HEK293 (cell line): ENCODE measurements at regions not wholly inside any gene's neighbourhood (a gene's known extent, or its start where the extent isn't known, plus 50 kb on each side); places are given as distances from the start of the nearest gene placed in this dataset.

Experiments
- CTCF ChIA-PET: fragments of 350-600 bp; formaldehyde crosslinking; extraction: SDS; loops from one replicate; lab custom pipeline; 2021; ENCODE audit warnings: antibody characterized with exemption; lab: Yijun Ruan, JAX
- POLR2A ChIA-PET: fragments of 300-600 bp; formaldehyde crosslinking; extraction: SDS; loops from one replicate; lab custom pipeline; 2020; ENCODE audit warnings: antibody characterized with exemption, inconsistent platforms; lab: Yijun Ruan, JAX
- H3K27ac ChIP-seq: fragments of 200-500 bp; sonication (Bioruptor generic); 2 replicates; pipeline ENCODE4 v1.5.1; 2014; ENCODE audit warnings: low read depth, low read length, control low read depth, inconsistent platforms; ENCODE audit errors: extremely low read depth
- H3K36me3 ChIP-seq, 2 experiments: fragments of 200-500 bp in 1 of 2; sonication (Bioruptor generic) in 1 of 2; 1 replicate in 1 of 2; 2 replicates in 1 of 2; pipeline ENCODE4 v1.5.1; 2014 to 2017; ENCODE audit warnings: inconsistent platforms in 2 of 2, low read length in 2 of 2; ENCODE audit not compliant: control insufficient read depth in 2 of 2, insufficient read depth in 1 of 2
- H3K4me1 ChIP-seq: fragments of 200-500 bp; sonication (Bioruptor generic); 2 replicates; pipeline ENCODE4 v1.5.1; 2014; ENCODE audit warnings: mild to moderate bottlenecking, low read length, inconsistent platforms; ENCODE audit not compliant: control insufficient read depth, insufficient read depth
- H3K4me3 ChIP-seq: 2 replicates; pipeline ENCODE4 v1.5.1; 2011; ENCODE audit warnings: low read depth, mild to moderate bottlenecking, control low read depth, low read length, moderate library complexity
- H3K9me3 ChIP-seq: fragments of 200-500 bp; sonication (Bioruptor generic); 2 replicates; pipeline ENCODE4 v1.5.1; 2014; ENCODE audit warnings: low read depth, low read length, inconsistent platforms; ENCODE audit not compliant: control insufficient read depth, insufficient read depth
- FEZF1 ChIP-seq: fragments of 450-650 bp; formaldehyde crosslinking; IDR thresholded peaks from 2 replicates; pipeline ENCODE4 v1.5.1; 2016; ENCODE audit warnings: missing biosample characterization, missing genetic modification characterization
- GLI2 ChIP-seq: fragments of 450-650 bp; formaldehyde crosslinking; IDR thresholded peaks from 2 replicates; pipeline ENCODE4; 2017; ENCODE audit warnings: missing biosample characterization, missing genetic modification characterization, low read depth, borderline replicate concordance
- SCRT1 ChIP-seq: fragments of 450-650 bp; formaldehyde crosslinking; IDR thresholded peaks from 2 replicates; pipeline ENCODE4 v1.5.1; 2016; ENCODE audit warnings: missing biosample characterization, missing genetic modification characterization, borderline replicate concordance
- WT1 ChIP-seq: fragments of 450-650 bp; formaldehyde crosslinking; IDR thresholded peaks from 2 replicates; pipeline ENCODE4 v1.5.1; 2016; ENCODE audit warnings: missing biosample characterization, missing genetic modification characterization
- ZBTB17 ChIP-seq: fragments of 450-650 bp; formaldehyde crosslinking; IDR thresholded peaks from 2 replicates; pipeline ENCODE4 v1.5.1; 2016; ENCODE audit warnings: missing biosample characterization, missing genetic modification characterization
- ZEB2 ChIP-seq: fragments of 450-650 bp; formaldehyde crosslinking; IDR thresholded peaks from 2 replicates; pipeline ENCODE4 v1.5.1; 2016; ENCODE audit warnings: missing biosample characterization, missing genetic modification characterization
- ZFHX2 ChIP-seq: fragments of 450-650 bp; formaldehyde crosslinking; conservative IDR thresholded peaks from 2 replicates; pipeline ENCODE4 v1.5.1; 2016; ENCODE audit warnings: missing biosample characterization, missing genetic modification characterization
- ZNF114 ChIP-seq: fragments of 450-650 bp; formaldehyde crosslinking; IDR thresholded peaks from 2 replicates; pipeline ENCODE4 v1.5.0; 2017; ENCODE audit warnings: missing biosample characterization, missing genetic modification characterization
- ZNF121 ChIP-seq: fragments of 450-650 bp; formaldehyde crosslinking; IDR thresholded peaks from 2 replicates; pipeline ENCODE4 v1.5.1; 2016; ENCODE audit warnings: missing biosample characterization, missing genetic modification characterization
- ZNF248 ChIP-seq: fragments of 450-650 bp; formaldehyde crosslinking; IDR thresholded peaks from 2 replicates; pipeline ENCODE4 v1.5.1; 2017; ENCODE audit warnings: missing biosample characterization, missing genetic modification characterization
- ZNF423 ChIP-seq: fragments of 450-650 bp; formaldehyde crosslinking; IDR thresholded peaks from 2 replicates; pipeline ENCODE4 v1.5.1; 2016; ENCODE audit warnings: missing biosample characterization, missing genetic modification characterization
- ZNF433 ChIP-seq: fragments of 450-650 bp; formaldehyde crosslinking; IDR thresholded peaks from 2 replicates; pipeline ENCODE4 v1.5.1; 2016; ENCODE audit warnings: missing biosample characterization, missing genetic modification characterization, low read depth
- ZNF629 ChIP-seq: fragments of 450-650 bp; formaldehyde crosslinking; IDR thresholded peaks from 2 replicates; pipeline ENCODE4 v1.5.1; 2017; ENCODE audit warnings: missing biosample characterization, missing genetic modification characterization
- ZNF830 ChIP-seq: fragments of 450-650 bp; IDR thresholded peaks from 2 replicates; pipeline ENCODE4 v1.5.0; 2018; ENCODE audit warnings: missing biosample characterization, missing genetic modification characterization, low read depth, mild to moderate bottlenecking, moderate library complexity
- ZNF837 ChIP-seq: fragments of 450-650 bp; formaldehyde crosslinking; IDR thresholded peaks from 2 replicates; pipeline ENCODE4 v1.5.1; 2016; ENCODE audit warnings: missing biosample characterization, missing genetic modification characterization
- TF ChIP-seq, protein P1 (sequence below): fragments of 450-650 bp; formaldehyde crosslinking; IDR thresholded peaks from 2 replicates; pipeline ENCODE4 v1.5.1; 2016; ENCODE audit warnings: missing biosample characterization, missing genetic modification characterization, borderline replicate concordance
- TF ChIP-seq, protein P2 (sequence below): fragments of 450-650 bp; formaldehyde crosslinking; IDR thresholded peaks from 2 replicates; pipeline ENCODE4 v1.5.1; 2016; ENCODE audit warnings: missing biosample characterization, missing genetic modification characterization
- TF ChIP-seq, protein P3 (sequence below): fragments of 450-650 bp; formaldehyde crosslinking; IDR thresholded peaks from 2 replicates; pipeline ENCODE4 v1.5.1; 2016; ENCODE audit warnings: missing biosample characterization, missing genetic modification characterization, borderline replicate concordance
- TF ChIP-seq, protein P4 (sequence below): fragments of 450-650 bp; formaldehyde crosslinking; IDR thresholded peaks from 2 replicates; pipeline ENCODE4 v1.5.1; 2017; ENCODE audit warnings: missing biosample characterization, mild to moderate bottlenecking, missing genetic modification characterization, moderate library complexity
- TF ChIP-seq, protein P5 (sequence below): fragments of 450-650 bp; formaldehyde crosslinking; IDR thresholded peaks from 2 replicates; pipeline ENCODE4 v1.5.1; 2016; ENCODE audit warnings: missing biosample characterization, missing genetic modification characterization

DNA sequence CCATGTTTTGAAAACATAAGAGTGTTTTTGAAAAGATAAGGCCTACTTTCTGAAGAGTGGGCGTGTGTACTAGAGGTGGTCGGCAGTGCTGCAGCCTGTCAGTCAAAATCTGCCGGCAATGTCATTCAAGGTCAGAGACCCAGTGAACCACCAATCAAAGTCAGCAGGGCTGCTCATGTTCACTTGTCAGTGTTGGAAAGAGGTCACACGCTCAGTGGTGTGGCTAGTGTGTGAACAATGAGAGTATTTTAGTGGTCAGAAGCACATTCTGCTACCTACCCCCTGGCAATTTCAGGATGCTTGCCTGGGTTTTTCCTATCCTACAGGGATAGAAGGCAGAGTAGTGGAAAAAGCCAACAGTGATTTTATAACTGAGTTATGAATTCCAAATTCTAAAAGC lies 278.5 kb upstream of the ONECUT1 start (continued):
- TF ChIP-seq, protein P1, sequence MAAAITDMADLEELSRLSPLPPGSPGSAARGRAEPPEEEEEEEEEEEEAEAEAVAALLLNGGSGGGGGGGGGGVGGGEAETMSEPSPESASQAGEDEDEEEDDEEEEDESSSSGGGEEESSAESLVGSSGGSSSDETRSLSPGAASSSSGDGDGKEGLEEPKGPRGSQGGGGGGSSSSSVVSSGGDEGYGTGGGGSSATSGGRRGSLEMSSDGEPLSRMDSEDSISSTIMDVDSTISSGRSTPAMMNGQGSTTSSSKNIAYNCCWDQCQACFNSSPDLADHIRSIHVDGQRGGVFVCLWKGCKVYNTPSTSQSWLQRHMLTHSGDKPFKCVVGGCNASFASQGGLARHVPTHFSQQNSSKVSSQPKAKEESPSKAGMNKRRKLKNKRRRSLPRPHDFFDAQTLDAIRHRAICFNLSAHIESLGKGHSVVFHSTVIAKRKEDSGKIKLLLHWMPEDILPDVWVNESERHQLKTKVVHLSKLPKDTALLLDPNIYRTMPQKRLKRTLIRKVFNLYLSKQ = no peak
- TF ChIP-seq, protein P2, sequence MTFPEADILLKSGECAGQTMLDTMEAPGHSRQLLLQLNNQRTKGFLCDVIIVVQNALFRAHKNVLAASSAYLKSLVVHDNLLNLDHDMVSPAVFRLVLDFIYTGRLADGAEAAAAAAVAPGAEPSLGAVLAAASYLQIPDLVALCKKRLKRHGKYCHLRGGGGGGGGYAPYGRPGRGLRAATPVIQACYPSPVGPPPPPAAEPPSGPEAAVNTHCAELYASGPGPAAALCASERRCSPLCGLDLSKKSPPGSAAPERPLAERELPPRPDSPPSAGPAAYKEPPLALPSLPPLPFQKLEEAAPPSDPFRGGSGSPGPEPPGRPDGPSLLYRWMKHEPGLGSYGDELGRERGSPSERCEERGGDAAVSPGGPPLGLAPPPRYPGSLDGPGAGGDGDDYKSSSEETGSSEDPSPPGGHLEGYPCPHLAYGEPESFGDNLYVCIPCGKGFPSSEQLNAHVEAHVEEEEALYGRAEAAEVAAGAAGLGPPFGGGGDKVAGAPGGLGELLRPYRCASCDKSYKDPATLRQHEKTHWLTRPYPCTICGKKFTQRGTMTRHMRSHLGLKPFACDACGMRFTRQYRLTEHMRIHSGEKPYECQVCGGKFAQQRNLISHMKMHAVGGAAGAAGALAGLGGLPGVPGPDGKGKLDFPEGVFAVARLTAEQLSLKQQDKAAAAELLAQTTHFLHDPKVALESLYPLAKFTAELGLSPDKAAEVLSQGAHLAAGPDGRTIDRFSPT (tag by site-specific recombination) = no peak
- TF ChIP-seq ZEB2 = no peak
- TF ChIP-seq, protein P3, sequence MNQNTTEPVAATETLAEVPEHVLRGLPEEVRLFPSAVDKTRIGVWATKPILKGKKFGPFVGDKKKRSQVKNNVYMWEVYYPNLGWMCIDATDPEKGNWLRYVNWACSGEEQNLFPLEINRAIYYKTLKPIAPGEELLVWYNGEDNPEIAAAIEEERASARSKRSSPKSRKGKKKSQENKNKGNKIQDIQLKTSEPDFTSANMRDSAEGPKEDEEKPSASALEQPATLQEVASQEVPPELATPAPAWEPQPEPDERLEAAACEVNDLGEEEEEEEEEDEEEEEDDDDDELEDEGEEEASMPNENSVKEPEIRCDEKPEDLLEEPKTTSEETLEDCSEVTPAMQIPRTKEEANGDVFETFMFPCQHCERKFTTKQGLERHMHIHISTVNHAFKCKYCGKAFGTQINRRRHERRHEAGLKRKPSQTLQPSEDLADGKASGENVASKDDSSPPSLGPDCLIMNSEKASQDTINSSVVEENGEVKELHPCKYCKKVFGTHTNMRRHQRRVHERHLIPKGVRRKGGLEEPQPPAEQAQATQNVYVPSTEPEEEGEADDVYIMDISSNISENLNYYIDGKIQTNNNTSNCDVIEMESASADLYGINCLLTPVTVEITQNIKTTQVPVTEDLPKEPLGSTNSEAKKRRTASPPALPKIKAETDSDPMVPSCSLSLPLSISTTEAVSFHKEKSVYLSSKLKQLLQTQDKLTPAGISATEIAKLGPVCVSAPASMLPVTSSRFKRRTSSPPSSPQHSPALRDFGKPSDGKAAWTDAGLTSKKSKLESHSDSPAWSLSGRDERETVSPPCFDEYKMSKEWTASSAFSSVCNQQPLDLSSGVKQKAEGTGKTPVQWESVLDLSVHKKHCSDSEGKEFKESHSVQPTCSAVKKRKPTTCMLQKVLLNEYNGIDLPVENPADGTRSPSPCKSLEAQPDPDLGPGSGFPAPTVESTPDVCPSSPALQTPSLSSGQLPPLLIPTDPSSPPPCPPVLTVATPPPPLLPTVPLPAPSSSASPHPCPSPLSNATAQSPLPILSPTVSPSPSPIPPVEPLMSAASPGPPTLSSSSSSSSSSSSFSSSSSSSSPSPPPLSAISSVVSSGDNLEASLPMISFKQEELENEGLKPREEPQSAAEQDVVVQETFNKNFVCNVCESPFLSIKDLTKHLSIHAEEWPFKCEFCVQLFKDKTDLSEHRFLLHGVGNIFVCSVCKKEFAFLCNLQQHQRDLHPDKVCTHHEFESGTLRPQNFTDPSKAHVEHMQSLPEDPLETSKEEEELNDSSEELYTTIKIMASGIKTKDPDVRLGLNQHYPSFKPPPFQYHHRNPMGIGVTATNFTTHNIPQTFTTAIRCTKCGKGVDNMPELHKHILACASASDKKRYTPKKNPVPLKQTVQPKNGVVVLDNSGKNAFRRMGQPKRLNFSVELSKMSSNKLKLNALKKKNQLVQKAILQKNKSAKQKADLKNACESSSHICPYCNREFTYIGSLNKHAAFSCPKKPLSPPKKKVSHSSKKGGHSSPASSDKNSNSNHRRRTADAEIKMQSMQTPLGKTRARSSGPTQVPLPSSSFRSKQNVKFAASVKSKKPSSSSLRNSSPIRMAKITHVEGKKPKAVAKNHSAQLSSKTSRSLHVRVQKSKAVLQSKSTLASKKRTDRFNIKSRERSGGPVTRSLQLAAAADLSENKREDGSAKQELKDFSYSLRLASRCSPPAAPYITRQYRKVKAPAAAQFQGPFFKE (tag by site-specific recombination) = no peak
- TF ChIP-seq ZNF423 (tag by site-specific recombination) = no peak
- TF ChIP-seq, protein P4, sequence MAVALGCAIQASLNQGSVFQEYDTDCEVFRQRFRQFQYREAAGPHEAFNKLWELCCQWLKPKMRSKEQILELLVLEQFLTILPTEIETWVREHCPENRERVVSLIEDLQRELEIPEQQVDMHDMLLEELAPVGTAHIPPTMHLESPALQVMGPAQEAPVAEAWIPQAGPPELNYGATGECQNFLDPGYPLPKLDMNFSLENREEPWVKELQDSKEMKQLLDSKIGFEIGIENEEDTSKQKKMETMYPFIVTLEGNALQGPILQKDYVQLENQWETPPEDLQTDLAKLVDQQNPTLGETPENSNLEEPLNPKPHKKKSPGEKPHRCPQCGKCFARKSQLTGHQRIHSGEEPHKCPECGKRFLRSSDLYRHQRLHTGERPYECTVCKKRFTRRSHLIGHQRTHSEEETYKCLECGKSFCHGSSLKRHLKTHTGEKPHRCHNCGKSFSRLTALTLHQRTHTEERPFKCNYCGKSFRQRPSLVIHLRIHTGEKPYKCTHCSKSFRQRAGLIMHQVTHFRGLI = no peak
- no peak for TF ChIP-seq ZBTB17

DNA sequence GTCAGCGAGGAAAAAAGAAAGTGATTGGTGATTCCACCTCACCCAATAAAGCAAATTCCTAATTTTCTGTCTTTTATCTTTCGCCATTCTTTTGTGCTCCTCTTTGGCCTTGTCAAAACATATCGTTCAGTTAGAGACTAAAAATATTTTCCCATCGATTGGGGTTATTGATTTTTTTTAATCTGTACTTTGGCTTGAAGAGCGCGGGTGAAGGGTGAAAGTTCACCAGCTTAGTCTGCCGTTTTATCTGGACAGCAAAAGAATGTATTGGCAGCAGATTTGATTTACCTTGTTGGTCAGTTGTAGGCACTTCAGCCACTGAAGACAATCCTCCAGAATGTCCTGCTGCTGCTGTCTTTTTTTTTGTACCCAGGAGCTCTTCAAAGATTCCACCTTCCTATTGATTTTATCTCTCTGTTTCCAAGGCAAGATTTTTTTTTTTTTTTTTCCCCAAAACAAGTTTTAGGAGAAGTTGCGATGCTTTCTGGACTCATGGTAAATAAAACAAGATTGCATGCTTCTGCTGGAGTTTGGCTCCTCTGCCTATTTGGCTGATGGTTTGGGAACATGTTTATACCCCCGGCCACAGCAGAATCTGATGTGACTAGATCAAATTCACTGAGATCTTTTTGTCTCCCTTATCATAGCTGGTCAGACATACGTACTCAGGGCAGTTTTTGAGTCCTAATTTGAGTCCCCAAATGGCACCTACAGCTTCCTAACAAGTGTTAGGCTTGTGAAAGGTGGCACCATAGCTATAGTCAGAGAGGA lies 269.3 kb upstream of the ONECUT1 start:
- POLR2A ChIA-PET = no interaction called here
- Histone ChIP-seq H3K9me3 (no peaks in the 10 kb centered on the region), H3K36me3 (no peaks in the 10 kb centered on the region), H3K27ac (no peak overlapping the region), H3K4me3 (no peak overlapping the region), H3K4me1 (no peaks in the 10 kb centered on the region)
- TF ChIP-seq FEZF1 (tag by site-specific recombination) (no peak), WT1 (tag by site-specific recombination) (no peak), ZNF837 (no peak), ZNF830 (no peak), ZNF433 (tag by site-specific recombination) (no peak), SCRT1 (no peak), ZFHX2 (tag by site-specific recombination) (no peak), ZNF121 (tag by site-specific recombination) (no peak), ZNF114 (tag by site-specific recombination) (no peak), GLI2 (tag by site-specific recombination) (no peak), ZNF423 (tag by site-specific recombination) (no peak), ZNF629 (tag by site-specific recombination) (no peak), ZNF248 (tag by site-specific recombination) (no peak)
- TF ChIP-seq, protein P5, sequence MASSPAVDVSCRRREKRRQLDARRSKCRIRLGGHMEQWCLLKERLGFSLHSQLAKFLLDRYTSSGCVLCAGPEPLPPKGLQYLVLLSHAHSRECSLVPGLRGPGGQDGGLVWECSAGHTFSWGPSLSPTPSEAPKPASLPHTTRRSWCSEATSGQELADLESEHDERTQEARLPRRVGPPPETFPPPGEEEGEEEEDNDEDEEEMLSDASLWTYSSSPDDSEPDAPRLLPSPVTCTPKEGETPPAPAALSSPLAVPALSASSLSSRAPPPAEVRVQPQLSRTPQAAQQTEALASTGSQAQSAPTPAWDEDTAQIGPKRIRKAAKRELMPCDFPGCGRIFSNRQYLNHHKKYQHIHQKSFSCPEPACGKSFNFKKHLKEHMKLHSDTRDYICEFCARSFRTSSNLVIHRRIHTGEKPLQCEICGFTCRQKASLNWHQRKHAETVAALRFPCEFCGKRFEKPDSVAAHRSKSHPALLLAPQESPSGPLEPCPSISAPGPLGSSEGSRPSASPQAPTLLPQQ (tag by site-specific recombination) = no peak
- CTCF ChIA-PET = interaction anchor here (0.6 kb wide), 2 partner anchors 50 to 858 kb away, joined by 3 to 7 read pairs; no protein-coding TSS in a partner anchor
